Liver (tissue), 7 donors: ENCODE measurements at regions not wholly inside any gene's neighbourhood (a gene's known extent, or its start where the extent isn't known, plus 50 kb on each side); places are given as distances from the start of the nearest gene placed in this dataset.

Source experiments
- DNase-seq: peaks from one replicate; pipeline ENCODE4 v3.0.0-alpha.2; 2017; ENCODE audit warnings: low spot score
- H3K27ac ChIP-seq, 2 donors: one replicate each; pipeline ENCODE4 v1.7.0; 2013; ENCODE audit warnings: inconsistent platforms in 2 of 2, low read length in 2 of 2, control low read depth in 1 of 2, low read depth in 1 of 2, mild to moderate bottlenecking in 1 of 2
- H3K27me3 ChIP-seq, 4 donors: one replicate each; pipeline versions ENCODE4 v1.6.1 to v1.7.0; 2013; ENCODE audit warnings: low read length in 3 of 4, inconsistent platforms in 1 of 4, mild to moderate bottlenecking in 1 of 4, moderate library complexity in 1 of 4; ENCODE audit not compliant: control insufficient read depth in 4 of 4, insufficient read depth in 4 of 4
- H3K36me3 ChIP-seq, 4 donors: one replicate each; pipeline versions ENCODE4 v1.6.1 to v1.7.0; 2013; ENCODE audit warnings: low read length in 3 of 4, mild to moderate bottlenecking in 3 of 4, low read depth in 1 of 4, moderate library complexity in 1 of 4; ENCODE audit not compliant: control insufficient read depth in 4 of 4, insufficient read depth in 3 of 4
- H3K4me1 ChIP-seq, 4 donors: one replicate each; pipeline versions ENCODE4 v1.6.1 to v1.7.0; 2013; ENCODE audit warnings: low read length in 3 of 4, mild to moderate bottlenecking in 3 of 4, moderate library complexity in 1 of 4; ENCODE audit not compliant: control insufficient read depth in 4 of 4, insufficient read depth in 4 of 4
- H3K4me3 ChIP-seq, 3 donors: one replicate each; pipeline versions ENCODE4 v1.6.1 to v1.7.0; 2013; ENCODE audit warnings: low read length in 3 of 3, control low read depth in 1 of 3, low read depth in 1 of 3, mild to moderate bottlenecking in 1 of 3
- H3K9ac ChIP-seq, 2 donors: one replicate each; pipeline ENCODE4 v1.7.0; 2013; ENCODE audit warnings: low read length in 2 of 2, mild to moderate bottlenecking in 2 of 2, moderate library complexity in 2 of 2, control low read depth in 1 of 2, low read depth in 1 of 2
- H3K9me3 ChIP-seq, 4 donors: one replicate each; pipeline versions ENCODE4 v1.6.1 to v1.7.0; 2013; ENCODE audit warnings: low read length in 3 of 4; ENCODE audit not compliant: control insufficient read depth in 4 of 4
- EGR1 ChIP-seq, 2 donors: IDR thresholded peaks; 2 replicates each; pipeline ENCODE4 v1.6.1; 2016 to 2018; ENCODE audit warnings: antibody characterized with exemption in 2 of 2, low read depth in 2 of 2
- FOXA1 ChIP-seq: IDR thresholded peaks from 2 replicates; pipeline ENCODE4 v1.6.1; 2016; ENCODE audit warnings: antibody characterized with exemption
- GABPA ChIP-seq, 2 donors: IDR thresholded peaks in 1 of 2; conservative IDR thresholded peaks in 1 of 2; 2 replicates each; pipeline ENCODE4 v1.6.1; 2016; ENCODE audit warnings: antibody characterized with exemption in 2 of 2, mild to moderate bottlenecking in 1 of 2, moderate library complexity in 1 of 2
- HNF4A ChIP-seq, 2 donors: conservative IDR thresholded peaks; 2 replicates each; pipeline ENCODE4 v1.6.1; 2016; ENCODE audit warnings: antibody characterized with exemption in 2 of 2, mild to moderate bottlenecking in 2 of 2
- HNF4G ChIP-seq: IDR thresholded peaks from 2 replicates; pipeline ENCODE4 v1.6.1; 2016; ENCODE audit warnings: antibody characterized with exemption
- MAX ChIP-seq: IDR thresholded peaks from 2 replicates; pipeline ENCODE4 v1.6.1; 2016; ENCODE audit warnings: antibody characterized with exemption
- NR2F2 ChIP-seq: IDR thresholded peaks from 2 replicates; pipeline ENCODE4 v1.6.1; 2016; ENCODE audit warnings: antibody characterized with exemption
- RAD21 ChIP-seq, 2 donors: IDR thresholded peaks; 2 replicates each; pipeline ENCODE4 v1.6.1; 2016; ENCODE audit warnings: antibody characterized with exemption in 2 of 2, mild to moderate bottlenecking in 2 of 2
- REST ChIP-seq: IDR thresholded peaks from 2 replicates; pipeline ENCODE4 v1.6.1; 2016; ENCODE audit warnings: antibody characterized with exemption, mild to moderate bottlenecking
- SP1 ChIP-seq: IDR thresholded peaks from 2 replicates; pipeline ENCODE4 v1.6.1; 2018; ENCODE audit warnings: antibody characterized with exemption, mild to moderate bottlenecking
- TAF1 ChIP-seq: conservative IDR thresholded peaks from 2 replicates; pipeline ENCODE4 v1.6.1; 2016; ENCODE audit warnings: antibody characterized with exemption, mild to moderate bottlenecking
- WGBS: extraction: QIAGEN DNeasy Blood & Tissue Kit; methylation state at CpG from one replicate; pipeline ENCODE4 v1.1.7; 2013; 5-methylcytosine and 5-hydroxymethylcytosine counted together
- donor health status: healthy.
- donor health status: healthy.
- donor health status: healthy.
- donor health status: healthy.

GRCh38 chr12:28709986-28710685 lies 438.9 kb upstream of the FAR2 start:
- Histone ChIP-seq H3K27ac (no peak overlapping the region), H3K27me3 (peaks cover 0 to 2% (median 0%) of the 10 kb centered on the region in 4 donors), H3K9ac (no peak overlapping the region), H3K36me3 (no peaks in the 10 kb centered on the region), H3K9me3 (peaks cover 0 to 10% (median 0%) of the 10 kb centered on the region in 4 donors), H3K4me1 (no peaks in the 10 kb centered on the region), H3K4me3 (no peak overlapping the region)
- TF ChIP-seq GABPA (IDR thresholded peaks at IDR 0.05 in 1 of 2, conservative IDR thresholded peaks at IDR 0.05 in 1 of 2) (no peak), SP1 (no peak), NR2F2 (no peak), HNF4G (no peak), TAF1 (no peak), HNF4A (conservative IDR thresholded peaks at IDR 0.05) (no peak), REST (no peak)
- WGBS = 78% methylated on average over 4 of the region's 4 CpGs
- DNase-seq = no peak

GRCh38 chr12:28710882-28711281 lies 438.2 kb upstream of the FAR2 start:
- TF ChIP-seq REST (no peak), TAF1 (no peak), NR2F2 (no peak), MAX (no peak), EGR1 (IDR thresholded peaks at IDR 0.05; ENCODE audit: low read depth in 2 of 2) (no peak), RAD21 (IDR thresholded peaks at IDR 0.05) (no peak), FOXA1 (no peak), HNF4A (conservative IDR thresholded peaks at IDR 0.05) (no peak)

More at GRCh38 chr12:28710882-28711281, 438.2 kb upstream of the FAR2 start:
- no peak overlapping the region for H3K9ac ChIP-seq
- no peaks in the 10 kb centered on the region for H3K4me1 ChIP-seq
- H3K36me3 ChIP-seq = no peaks in the 10 kb centered on the region
- DNase-seq = no peak
- 68% methylated on average over 1 of the region's 1 CpG for WGBS
- H3K27ac ChIP-seq = no peak overlapping the region
- no peak overlapping the region for H3K4me3 ChIP-seq
- peaks cover 0 to 2% (median 0%) of the 10 kb centered on the region in 4 donors for H3K27me3 ChIP-seq
- peaks cover 0 to 10% (median 0%) of the 10 kb centered on the region in 4 donors for H3K9me3 ChIP-seq
